ENCODE measurements at regions not wholly inside any gene's neighbourhood (a gene's known extent, or its start where the extent isn't known, plus 50 kb on each side); places are given as distances from the start of the nearest gene placed in this dataset.
A peak's percentile ranks its signal among the peaks of the same experiment; 100 is the strongest.
"Not testable (repeated sequence)": the region's sequence is repeated elsewhere in the genome, so short reads cannot be mapped to it uniquely, and the experiment has no call there.

GRCh38 chr13:62278271-62278670 lies 862.6 kb upstream of the PCDH20 start:
- DNase-seq, result no peak

DNA sequence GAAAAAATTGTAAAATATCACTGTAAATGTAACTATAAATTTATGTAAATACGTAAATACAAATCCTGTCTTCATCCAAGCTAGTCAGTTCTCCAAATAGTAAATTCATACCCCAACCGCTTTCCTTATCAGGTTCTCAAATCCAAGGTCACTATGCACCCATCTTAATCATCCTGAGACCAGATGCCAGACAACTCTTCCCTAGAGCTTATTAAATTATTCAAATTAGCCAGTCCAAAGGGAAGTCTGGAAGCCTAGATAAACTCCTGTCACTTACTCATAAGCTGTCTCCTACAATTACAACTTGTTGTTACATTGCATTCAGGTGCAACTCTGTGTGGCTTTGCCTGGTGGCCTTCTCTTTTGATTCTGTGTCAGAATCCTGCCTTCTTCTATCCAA lies 836.1 kb upstream of the PCDH20 start:
- DNase-seq, result peak; percentile 30

DNA sequence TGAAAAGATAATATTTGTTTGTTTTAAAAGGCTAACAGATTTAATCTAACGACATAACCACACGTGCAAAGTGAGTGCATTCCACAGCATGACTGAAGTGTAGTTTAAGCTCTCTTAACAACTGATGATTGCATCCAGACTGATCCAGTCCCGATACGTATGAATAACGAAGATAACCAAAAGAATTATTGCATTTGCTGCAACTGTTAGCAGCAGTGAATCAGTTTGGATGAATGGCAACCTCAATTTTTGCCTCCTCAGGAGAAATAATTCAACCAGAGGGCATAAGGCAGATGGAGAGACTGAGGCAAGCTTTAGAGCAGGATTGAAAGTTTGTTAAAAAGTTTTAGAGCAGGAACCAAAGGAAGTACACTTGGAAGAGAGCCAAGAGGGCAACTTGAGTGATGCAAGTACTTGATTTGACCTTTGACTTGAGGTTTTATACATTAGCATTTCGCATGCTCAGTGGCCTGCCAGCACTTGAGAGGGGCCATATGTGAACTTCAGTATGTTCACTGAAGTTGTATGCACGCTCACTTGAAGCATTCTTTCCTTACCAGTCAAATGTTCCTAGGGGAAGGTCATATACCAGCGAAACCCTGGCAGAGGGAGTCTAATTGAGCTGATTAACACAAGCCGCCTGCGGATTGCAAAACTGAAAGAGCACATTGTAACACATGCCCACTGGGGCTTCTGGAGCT lies 835.0 kb upstream of the PCDH20 start:
- peak; percentile 62 for DNase-seq

DNA sequence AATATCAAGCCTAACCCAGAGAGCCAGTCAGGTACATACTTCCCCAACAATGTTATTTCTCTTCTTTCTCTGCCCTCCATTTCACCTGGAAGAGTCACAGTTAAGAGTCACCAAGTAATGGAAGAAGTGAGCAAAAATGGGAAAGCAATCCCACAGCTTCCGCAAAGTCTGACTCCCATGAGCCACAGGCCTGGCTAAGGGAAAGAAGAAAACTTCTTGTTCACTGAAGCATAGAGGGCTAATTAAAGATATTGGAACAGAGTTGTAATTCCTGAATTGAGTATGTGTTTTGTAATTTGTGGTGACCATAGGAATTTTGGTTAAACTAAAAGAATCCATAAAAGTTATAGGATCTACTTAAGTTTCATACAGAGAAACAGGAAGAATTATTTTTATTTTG lies 830.9 kb upstream of the PCDH20 start:
- no peak for DNase-seq

DNA sequence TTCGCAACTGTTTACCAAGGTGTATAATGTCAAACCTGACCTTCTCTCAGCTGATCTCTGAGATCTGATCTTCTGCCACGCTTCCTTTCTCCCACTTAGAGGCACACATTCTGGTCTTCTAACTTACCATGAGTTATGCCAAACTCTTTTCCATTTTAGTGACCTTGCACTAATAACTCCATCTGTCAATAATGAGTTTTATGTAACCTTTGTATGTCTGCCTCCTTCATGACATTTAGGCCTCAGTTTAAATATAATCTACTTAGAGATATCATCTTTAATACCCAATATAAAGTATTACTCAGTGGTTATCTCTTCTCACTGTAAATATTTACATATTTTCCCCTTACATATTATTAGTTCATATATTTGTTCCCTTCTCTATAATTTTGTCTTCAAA lies 827.5 kb upstream of the PCDH20 start:
- DNase-seq, result no peak

DNA sequence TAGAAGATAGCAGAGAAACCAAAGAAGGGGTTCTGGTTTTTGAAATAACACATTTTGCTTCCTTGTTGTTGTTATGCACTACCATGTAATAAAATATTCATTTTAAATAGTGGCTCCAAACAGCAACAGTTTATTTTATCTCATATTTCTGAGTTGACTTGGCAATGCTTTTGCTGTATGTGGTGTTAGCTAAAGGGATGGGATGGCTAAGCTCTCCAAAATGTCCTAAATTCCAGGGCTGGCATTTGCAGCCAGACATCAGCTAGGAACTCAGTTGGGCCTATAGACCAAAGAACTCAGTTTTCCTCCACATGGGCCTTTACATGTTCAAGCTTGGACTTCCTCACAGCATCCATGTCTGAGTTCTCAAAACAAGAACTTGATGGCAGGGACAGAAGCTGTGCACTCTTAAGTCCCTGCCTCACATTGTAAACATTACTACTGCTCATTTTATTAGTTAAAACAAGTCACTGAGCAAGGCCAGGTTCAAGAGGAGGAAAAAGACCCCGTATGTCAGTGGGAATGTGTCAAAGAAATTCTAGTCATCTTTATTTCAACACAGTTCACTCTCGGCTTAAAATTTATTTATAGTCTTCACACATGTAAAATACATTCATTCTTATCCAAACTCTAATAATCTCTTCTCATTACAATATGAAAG lies 819.3 kb upstream of the PCDH20 start:
- no peak for DNase-seq

DNA sequence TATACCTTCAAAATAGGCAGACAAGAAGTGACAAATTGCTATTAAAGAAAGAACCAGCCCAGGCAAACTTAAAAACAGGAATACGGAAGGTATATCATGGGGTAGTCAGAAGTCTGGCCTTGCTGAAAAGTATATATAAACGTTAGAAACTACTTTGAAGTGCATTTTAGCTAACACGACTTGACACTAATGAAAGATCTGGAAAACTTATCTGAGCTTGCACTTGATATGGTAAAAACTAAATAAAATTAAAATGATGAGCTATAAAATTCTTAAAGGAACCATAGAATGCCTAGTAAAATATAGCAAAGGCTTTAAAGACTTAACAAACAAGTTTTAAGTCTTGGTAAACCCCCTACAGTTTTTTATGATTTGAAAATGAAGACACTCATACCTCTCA lies 795.3 kb upstream of the PCDH20 start:
- DNase-seq, result no peak

GRCh38 chr13:62209529-62209928 lies 793.9 kb upstream of the PCDH20 start:
- DNase-seq, result no peak

- no peak for DNase-seq
Measured at GRCh38 chr13:62207388-62207787, 791.7 kb upstream of the PCDH20 start.

GRCh38 chr13:62206165-62206564 lies 790.5 kb upstream of the PCDH20 start:
- no peak for DNase-seq

- DNase-seq, result no peak
Measured at GRCh38 chr13:62205273-62205672, 789.6 kb upstream of the PCDH20 start.

DNA sequence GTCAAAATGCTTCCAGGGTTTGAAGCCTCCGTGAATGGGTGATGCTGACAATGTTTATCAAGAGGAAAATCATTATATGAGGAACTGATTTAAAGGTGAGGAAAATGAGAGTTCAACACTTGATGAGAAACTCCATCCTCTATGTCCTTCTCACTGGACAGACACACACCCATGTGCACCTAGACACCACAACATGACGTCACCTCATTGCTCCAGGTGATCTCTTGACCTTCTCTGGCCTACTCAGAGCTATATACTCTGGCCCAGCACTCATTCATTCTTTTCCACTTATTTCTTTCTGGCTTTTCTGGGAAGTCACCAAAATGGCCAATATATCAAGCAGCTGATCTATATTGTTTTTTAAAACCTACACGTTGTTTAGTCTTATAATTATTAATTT lies 778.7 kb upstream of the PCDH20 start:
- no peak for DNase-seq

DNA sequence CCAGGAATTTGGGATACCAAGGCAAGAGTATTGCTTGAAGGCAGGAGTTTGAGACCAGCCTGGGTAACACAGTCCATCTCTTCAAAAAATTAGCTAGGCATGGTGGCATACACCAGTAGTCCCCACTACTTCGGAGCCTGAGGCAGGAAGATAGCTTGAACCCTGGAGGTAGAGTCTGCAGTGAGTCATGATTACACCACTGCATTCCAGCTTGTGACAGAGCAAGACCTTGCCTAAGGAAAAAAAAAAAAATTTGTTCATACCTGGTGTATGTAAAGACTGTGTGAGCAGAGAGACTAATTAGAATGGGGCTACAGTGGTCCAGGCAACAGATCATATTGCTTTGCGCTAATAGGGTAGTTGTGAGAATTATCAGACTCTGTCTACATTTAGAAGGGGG lies 778.3 kb upstream of the PCDH20 start:
- no peak for DNase-seq

- DNase-seq, result no peak
Measured at GRCh38 chr13:62185631-62186255, 770.1 kb upstream of the PCDH20 start.

DNA sequence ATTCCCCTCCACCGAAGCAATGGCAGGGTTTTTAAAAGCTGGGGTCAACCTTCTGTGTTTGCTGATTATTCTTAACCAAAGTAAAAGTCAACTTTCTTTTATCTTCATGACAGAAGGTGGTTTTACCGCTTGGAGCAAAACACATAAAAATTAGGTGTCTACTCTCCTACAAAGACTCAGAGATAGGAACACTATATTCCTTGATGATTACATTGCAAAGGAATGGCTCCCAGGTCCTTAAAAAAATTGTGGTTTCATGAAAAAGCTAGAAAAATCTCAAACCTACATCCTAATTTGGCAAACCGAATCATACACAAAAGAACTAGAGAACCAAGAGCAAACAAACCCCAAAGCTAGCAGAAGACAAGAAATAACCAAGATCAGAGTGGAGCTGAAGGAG lies 760.4 kb upstream of the PCDH20 start:
- DNase-seq, result no peak

DNA sequence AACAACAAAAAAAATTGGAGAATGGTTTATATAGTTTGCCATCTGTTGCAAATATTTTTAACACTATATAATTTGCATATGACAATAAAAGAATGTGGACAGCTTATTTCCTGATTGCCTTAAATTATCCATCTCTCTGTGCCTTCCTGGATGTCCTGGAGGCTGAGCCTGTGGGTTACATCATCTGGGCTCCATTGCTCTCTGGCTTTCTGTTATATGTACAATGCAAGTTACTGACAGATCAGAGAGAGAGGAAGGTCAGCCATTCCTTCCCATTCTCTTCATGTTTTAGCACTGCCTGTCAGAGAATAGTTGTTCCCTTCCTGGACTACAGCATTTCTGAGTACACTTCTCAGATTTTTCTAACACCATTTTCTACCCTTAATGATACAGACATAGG lies 758.3 kb upstream of the PCDH20 start:
- DNase-seq, result no peak

DNA sequence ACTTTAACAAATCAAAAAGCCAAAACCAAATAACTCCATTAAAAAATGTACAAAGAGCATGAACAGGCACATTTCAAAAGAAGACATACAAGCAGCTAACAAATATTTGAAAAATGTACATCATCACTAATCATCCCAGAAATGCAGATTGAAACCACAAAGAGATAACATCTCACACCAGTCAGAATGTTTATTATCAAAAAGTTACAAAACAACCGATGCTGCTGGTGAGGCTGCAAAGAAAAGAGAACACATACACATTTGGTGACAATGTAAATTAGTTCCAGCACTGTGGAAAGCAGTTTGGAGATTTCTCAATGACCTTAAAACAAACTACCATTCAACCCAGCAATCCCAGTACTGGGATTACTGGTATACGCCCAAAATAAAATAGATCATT lies 756.0 kb upstream of the PCDH20 start:
- DNase-seq, result no peak

DNA sequence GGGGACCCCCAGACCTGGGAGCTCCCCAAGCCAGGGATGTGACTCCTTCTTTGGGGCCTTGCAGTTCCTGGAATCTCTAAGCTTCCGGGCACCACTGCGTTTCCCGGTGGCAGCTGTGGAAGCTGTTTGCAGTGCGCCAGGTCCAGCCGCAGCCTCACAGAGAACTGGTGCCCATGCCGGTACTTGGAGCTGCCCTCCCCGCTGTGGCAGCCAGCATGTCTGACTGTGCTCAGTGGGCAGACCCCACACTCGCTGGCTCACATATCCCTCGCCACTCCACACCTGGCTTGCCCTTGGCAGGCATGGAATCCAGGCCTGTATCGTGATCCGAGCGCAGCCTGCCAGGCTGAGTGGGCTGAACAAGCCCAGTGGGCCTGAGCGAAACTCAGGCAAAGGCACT lies 753.2 kb upstream of the PCDH20 start:
- no peak for DNase-seq

DNA sequence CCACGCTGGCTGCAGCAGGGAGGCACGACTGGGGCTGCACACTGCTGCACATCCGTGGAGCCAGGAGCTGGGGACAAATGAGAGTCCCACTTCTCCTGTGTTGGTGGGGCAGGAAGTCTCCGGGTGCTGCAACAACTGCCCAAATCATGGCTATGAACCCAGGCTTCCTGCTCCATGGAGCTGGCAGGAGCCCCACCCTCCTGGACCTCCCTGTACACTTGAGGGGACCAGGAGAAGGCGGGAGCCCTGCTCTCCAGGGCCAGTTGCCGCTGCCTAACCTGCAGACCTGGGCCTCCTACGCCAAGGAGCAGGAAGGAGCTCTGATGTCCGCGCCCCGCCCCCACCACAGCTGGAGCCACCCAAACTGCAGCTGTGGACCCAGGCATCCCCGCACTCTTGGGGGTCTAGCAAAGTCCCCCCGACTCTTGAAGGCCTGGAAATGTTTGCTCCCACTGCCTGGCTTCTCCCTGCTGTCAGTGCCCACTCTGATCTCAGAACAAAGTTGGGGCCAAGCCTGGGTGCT lies 752.1 kb upstream of the PCDH20 start:
- no peak for DNase-seq

- no peak for DNase-seq
Measured at GRCh38 chr13:62162860-62163259, 747.2 kb upstream of the PCDH20 start.

DNA sequence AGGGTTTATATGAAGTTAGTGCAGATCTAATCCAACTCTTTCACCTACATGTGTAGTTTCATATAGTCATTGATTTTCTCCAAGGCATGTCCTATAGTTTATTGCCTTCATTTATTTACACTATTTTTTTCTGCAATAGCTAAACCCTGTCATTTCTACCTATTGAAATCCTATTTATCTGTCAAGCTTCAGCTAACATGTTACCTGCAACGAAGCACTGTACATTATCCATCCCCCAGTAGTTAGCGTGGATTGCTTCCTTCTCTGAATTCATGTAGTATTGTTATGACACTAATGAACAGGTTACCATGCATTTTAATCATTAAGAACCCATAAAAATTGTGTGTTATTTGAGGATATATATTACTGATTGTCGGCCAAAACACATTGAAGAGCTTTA lies 742.9 kb upstream of the PCDH20 start:
- DNase-seq, result no peak

GRCh38 chr13:62151724-62152123 lies 736.1 kb upstream of the PCDH20 start:
- DNase-seq, result not testable (repeated sequence)

DNA sequence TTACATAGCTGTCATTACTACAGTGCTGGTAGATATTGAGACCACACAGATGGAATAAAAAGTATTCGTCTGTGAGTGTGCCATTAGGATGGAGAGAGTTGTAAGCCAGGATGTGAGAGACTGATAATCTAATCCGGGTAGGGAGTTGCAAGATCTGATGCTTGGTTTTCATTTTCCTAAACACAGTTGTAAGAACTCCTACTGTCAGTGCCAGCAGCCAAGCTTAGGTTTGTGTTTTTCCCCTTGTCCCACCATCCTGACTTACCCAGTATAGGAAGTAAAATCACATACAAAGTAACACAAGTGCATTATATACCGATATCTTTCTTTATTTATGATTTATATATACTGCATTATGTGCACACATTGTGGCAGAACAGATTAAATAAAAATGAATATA lies 726.4 kb upstream of the PCDH20 start:
- no peak for DNase-seq

DNA sequence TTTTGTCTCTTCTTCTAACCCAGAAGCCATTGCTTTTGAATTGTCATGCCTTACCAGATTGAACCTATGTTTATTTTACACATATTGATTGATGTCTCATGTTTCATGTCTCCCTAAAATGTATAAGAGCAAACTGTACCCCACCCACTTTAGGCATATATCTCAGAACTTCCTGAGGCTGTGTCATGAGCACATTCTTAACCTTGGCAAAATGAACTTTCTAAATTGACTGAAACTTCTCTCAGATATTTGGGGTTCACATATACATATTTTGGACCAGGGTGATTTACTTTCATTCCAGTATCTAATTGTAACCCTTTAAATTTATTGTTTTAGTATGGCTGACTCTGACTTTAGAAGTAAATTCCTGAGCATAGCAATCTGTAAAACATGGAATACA lies 723.9 kb upstream of the PCDH20 start:
- no peak for DNase-seq

Measured in NCI-H524 treated with DMSO at 0.1 percent for 48 hours (cell line).